Liver (tissue), 8 donors: ENCODE measurements at regions not wholly inside any gene's neighbourhood (a gene's known extent, or its start where the extent isn't known, plus 50 kb on each side); places are given as distances from the start of the nearest gene placed in this dataset.

Experiments used
- DNase-seq: peaks from one replicate; pipeline ENCODE4 v3.0.0-alpha.2; 2017; ENCODE audit warnings: low spot score
- H3K27ac ChIP-seq, 2 donors: one replicate each; pipeline ENCODE4 v1.7.0; 2013; ENCODE audit warnings: inconsistent platforms in 2 of 2, low read length in 2 of 2, control low read depth in 1 of 2, low read depth in 1 of 2, mild to moderate bottlenecking in 1 of 2
- H3K27me3 ChIP-seq, 4 donors: one replicate each; pipeline versions ENCODE4 v1.6.1 to v1.7.0; 2013; ENCODE audit warnings: low read length in 3 of 4, inconsistent platforms in 1 of 4, mild to moderate bottlenecking in 1 of 4, moderate library complexity in 1 of 4; ENCODE audit not compliant: control insufficient read depth in 4 of 4, insufficient read depth in 4 of 4
- H3K36me3 ChIP-seq, 4 donors: one replicate each; pipeline versions ENCODE4 v1.6.1 to v1.7.0; 2013; ENCODE audit warnings: low read length in 3 of 4, mild to moderate bottlenecking in 3 of 4, low read depth in 1 of 4, moderate library complexity in 1 of 4; ENCODE audit not compliant: control insufficient read depth in 4 of 4, insufficient read depth in 3 of 4
- H3K4me1 ChIP-seq, 4 donors: one replicate each; pipeline versions ENCODE4 v1.6.1 to v1.7.0; 2013; ENCODE audit warnings: low read length in 3 of 4, mild to moderate bottlenecking in 3 of 4, moderate library complexity in 1 of 4; ENCODE audit not compliant: control insufficient read depth in 4 of 4, insufficient read depth in 4 of 4
- H3K4me3 ChIP-seq, 3 donors: one replicate each; pipeline versions ENCODE4 v1.6.1 to v1.7.0; 2013; ENCODE audit warnings: low read length in 3 of 3, control low read depth in 1 of 3, low read depth in 1 of 3, mild to moderate bottlenecking in 1 of 3
- H3K9ac ChIP-seq, 2 donors: one replicate each; pipeline ENCODE4 v1.7.0; 2013; ENCODE audit warnings: low read length in 2 of 2, mild to moderate bottlenecking in 2 of 2, moderate library complexity in 2 of 2, control low read depth in 1 of 2, low read depth in 1 of 2
- H3K9me3 ChIP-seq, 4 donors: one replicate each; pipeline versions ENCODE4 v1.6.1 to v1.7.0; 2013; ENCODE audit warnings: low read length in 3 of 4; ENCODE audit not compliant: control insufficient read depth in 4 of 4
- FOXA1 ChIP-seq: IDR thresholded peaks from 2 replicates; pipeline ENCODE4 v1.6.1; 2016; ENCODE audit warnings: antibody characterized with exemption
- GABPA ChIP-seq, 2 donors: IDR thresholded peaks in 1 of 2; conservative IDR thresholded peaks in 1 of 2; 2 replicates each; pipeline ENCODE4 v1.6.1; 2016; ENCODE audit warnings: antibody characterized with exemption in 2 of 2, mild to moderate bottlenecking in 1 of 2, moderate library complexity in 1 of 2
- HNF4A ChIP-seq, 2 donors: conservative IDR thresholded peaks; 2 replicates each; pipeline ENCODE4 v1.6.1; 2016; ENCODE audit warnings: antibody characterized with exemption in 2 of 2, mild to moderate bottlenecking in 2 of 2
- HNF4G ChIP-seq: IDR thresholded peaks from 2 replicates; pipeline ENCODE4 v1.6.1; 2016; ENCODE audit warnings: antibody characterized with exemption
- NR2F2 ChIP-seq: IDR thresholded peaks from 2 replicates; pipeline ENCODE4 v1.6.1; 2016; ENCODE audit warnings: antibody characterized with exemption
- RAD21 ChIP-seq, 2 donors: IDR thresholded peaks; 2 replicates each; pipeline ENCODE4 v1.6.1; 2016; ENCODE audit warnings: antibody characterized with exemption in 2 of 2, mild to moderate bottlenecking in 2 of 2
- RXRA ChIP-seq, 2 donors: IDR thresholded peaks; 2 replicates each; pipeline ENCODE4 v1.6.1; 2017 to 2018; ENCODE audit warnings: antibody characterized with exemption in 2 of 2, mild to moderate bottlenecking in 1 of 2
- SP1 ChIP-seq: IDR thresholded peaks from 2 replicates; pipeline ENCODE4 v1.6.1; 2018; ENCODE audit warnings: antibody characterized with exemption, mild to moderate bottlenecking
- TAF1 ChIP-seq: conservative IDR thresholded peaks from 2 replicates; pipeline ENCODE4 v1.6.1; 2016; ENCODE audit warnings: antibody characterized with exemption, mild to moderate bottlenecking
- YY1 ChIP-seq: IDR thresholded peaks from 2 replicates; pipeline ENCODE4 v1.6.1; 2016; ENCODE audit warnings: antibody characterized with exemption, mild to moderate bottlenecking
- WGBS: extraction: QIAGEN DNeasy Blood & Tissue Kit; methylation state at CpG from one replicate; pipeline ENCODE4 v1.1.7; 2013; 5-methylcytosine and 5-hydroxymethylcytosine counted together
- TF ChIP-seq, protein P1 (sequence below): IDR thresholded peaks from 2 replicates; pipeline ENCODE4 v1.6.1; 2016; ENCODE audit warnings: antibody characterized with exemption
- TF ChIP-seq, protein P2 (sequence below): IDR thresholded peaks from 2 replicates; pipeline ENCODE4 v1.6.1; 2016; ENCODE audit warnings: antibody characterized with exemption
- TF ChIP-seq, protein P3 (sequence below): IDR thresholded peaks from 2 replicates; pipeline ENCODE4 v1.6.1; 2016; ENCODE audit warnings: antibody characterized with exemption, mild to moderate bottlenecking
- TF ChIP-seq, protein P4 (sequence below): IDR thresholded peaks from 2 replicates; pipeline ENCODE4 v1.6.1; 2016; ENCODE audit warnings: antibody characterized with exemption
- TF ChIP-seq, protein P5 (sequence below): fragments of 150-350 bp; IDR thresholded peaks from 2 replicates; pipeline ENCODE4 v1.5.1; 2017; ENCODE audit warnings: improper control_type of control experiment, low read depth, low read length; ENCODE audit not compliant: missing input control
- donor health status: healthy.
- donor health status: healthy.
- donor health status: healthy.
- donor health status: healthy.
- donor health status: healthy.

DNA sequence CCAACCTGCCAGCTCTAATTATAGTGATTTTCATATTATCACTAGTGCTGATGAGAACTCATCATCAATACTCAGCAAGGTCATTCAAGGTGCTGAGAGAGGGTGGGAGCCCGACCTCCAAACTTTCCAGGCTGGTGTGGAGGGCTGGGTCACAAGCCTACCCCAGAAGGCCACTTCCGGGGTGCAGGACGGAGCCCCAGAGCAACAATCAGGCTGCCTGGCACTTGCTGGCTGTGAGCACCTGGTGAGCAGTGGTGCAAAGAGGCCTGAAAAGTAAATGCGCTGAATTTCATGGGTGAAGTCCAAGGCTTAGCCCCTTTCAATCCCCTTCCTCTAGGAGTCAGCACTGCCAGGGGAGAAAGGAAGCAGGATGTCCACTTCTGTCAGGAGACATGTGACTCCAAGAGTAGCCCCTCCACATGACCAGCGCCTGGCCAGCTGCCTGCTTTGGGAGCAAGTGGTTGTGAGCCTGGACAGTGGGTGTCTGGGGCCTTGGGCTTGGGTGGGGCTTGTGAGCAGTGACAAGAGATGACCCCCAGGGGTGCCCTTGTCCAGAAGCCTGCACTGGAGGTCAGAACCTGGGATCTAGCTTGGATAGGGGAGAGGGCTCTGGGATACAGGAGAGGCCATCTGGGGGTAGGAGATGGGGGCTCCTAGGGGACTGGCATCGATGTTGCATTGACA, 165.0 kb upstream of the TLE3 start:
- WGBS = 89% methylated on average over 6 of the region's 6 CpGs
- Histone ChIP-seq H3K4me1 (peaks cover 0 to 6% (median under 1%) of the 10 kb centered on the region in 4 donors), H3K27me3 (no peaks in the 10 kb centered on the region), H3K9ac (no peak overlapping the region), H3K9me3 (no peaks in the 10 kb centered on the region), H3K36me3 (no peaks in the 10 kb centered on the region), H3K4me3 (no peak overlapping the region), H3K27ac (no peak overlapping the region)
- TF ChIP-seq YY1 = no peak
- TF ChIP-seq, protein P1, sequence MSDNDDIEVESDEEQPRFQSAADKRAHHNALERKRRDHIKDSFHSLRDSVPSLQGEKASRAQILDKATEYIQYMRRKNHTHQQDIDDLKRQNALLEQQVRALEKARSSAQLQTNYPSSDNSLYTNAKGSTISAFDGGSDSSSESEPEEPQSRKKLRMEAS = no peak
- TF ChIP-seq NR2F2 = no peak
- TF ChIP-seq GABPA (IDR thresholded peaks at IDR 0.05 in 1 of 2, conservative IDR thresholded peaks at IDR 0.05 in 1 of 2) = no peak
- TF ChIP-seq FOXA1 = no peak
- no peak for TF ChIP-seq RXRA (IDR thresholded peaks at IDR 0.05)
- DNase-seq = no peak

DNA sequence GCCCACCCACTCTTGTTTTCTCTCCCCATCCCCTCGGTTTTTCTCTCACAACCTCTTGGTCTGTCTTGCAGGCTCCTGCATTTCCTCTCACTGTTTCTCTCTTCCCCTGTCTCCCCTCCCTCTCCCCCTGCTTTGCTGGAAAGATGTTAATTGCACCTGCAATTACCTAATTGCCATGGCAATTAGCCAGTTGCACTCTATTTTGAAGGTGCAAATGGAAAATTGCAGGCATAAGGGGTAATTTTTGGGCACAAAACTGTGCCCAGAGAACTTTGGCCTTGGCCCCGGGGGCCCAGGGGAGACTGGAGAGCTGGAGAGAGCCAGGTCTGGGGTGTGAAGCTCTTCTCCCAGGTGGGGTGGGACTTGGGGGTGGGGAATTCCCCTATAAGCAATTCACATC, 164.5 kb upstream of the TLE3 start:
- 90% methylated on average over 2 of the region's 2 CpGs for WGBS
- Histone ChIP-seq H3K9me3 (no peaks in the 10 kb centered on the region), H3K4me3 (no peak overlapping the region), H3K4me1 (peaks cover 0 to 6% (median under 1%) of the 10 kb centered on the region in 4 donors), H3K27ac (no peak overlapping the region), H3K9ac (no peak overlapping the region), H3K36me3 (no peaks in the 10 kb centered on the region), H3K27me3 (no peaks in the 10 kb centered on the region)
- TF ChIP-seq, protein P2, sequence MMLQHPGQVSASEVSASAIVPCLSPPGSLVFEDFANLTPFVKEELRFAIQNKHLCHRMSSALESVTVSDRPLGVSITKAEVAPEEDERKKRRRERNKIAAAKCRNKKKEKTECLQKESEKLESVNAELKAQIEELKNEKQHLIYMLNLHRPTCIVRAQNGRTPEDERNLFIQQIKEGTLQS = no peak
- TF ChIP-seq SP1 (no peak), HNF4A (conservative IDR thresholded peaks at IDR 0.05) (no peak), RAD21 (IDR thresholded peaks at IDR 0.05) (no peak)
- TF ChIP-seq, protein P1 = no peak
- DNase-seq = no peak

DNA sequence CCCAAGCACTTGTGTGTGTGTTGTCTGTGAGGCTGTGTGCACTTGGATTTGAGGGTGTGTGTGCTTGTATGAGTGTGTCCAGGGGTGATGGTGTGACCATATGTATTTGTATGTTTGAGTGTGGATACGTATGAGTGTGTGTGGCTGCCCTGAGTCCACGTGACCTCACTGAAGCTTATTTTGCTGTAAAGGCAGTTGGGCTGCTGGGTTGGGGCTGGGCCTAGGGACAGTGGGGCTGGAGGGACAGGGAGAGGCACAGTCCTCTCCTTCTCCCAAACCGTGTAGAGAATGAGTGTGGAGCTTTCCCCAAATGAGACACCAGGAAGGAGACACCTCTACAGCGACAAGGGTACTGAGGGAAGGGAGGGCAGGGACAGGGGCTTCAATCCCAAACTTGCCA, 163.4 kb upstream of the TLE3 start:
- Histone ChIP-seq H3K4me1 (peaks cover 0 to 3% (median under 1%) of the 10 kb centered on the region in 4 donors), H3K36me3 (no peaks in the 10 kb centered on the region), H3K27ac (no peak overlapping the region), H3K27me3 (no peaks in the 10 kb centered on the region), H3K4me3 (no peak overlapping the region), H3K9ac (no peak overlapping the region), H3K9me3 (no peaks in the 10 kb centered on the region)
- 96% methylated on average over 4 of the region's 4 CpGs for WGBS
- no peak for DNase-seq
- TF ChIP-seq GABPA (IDR thresholded peaks at IDR 0.05 in 1 of 2, conservative IDR thresholded peaks at IDR 0.05 in 1 of 2) (no peak), TAF1 (no peak), HNF4G (no peak), SP1 (no peak), HNF4A (conservative IDR thresholded peaks at IDR 0.05) (no peak), FOXA1 (no peak), YY1 (no peak)
- TF ChIP-seq, protein P1 = no peak
- TF ChIP-seq, protein P3, sequence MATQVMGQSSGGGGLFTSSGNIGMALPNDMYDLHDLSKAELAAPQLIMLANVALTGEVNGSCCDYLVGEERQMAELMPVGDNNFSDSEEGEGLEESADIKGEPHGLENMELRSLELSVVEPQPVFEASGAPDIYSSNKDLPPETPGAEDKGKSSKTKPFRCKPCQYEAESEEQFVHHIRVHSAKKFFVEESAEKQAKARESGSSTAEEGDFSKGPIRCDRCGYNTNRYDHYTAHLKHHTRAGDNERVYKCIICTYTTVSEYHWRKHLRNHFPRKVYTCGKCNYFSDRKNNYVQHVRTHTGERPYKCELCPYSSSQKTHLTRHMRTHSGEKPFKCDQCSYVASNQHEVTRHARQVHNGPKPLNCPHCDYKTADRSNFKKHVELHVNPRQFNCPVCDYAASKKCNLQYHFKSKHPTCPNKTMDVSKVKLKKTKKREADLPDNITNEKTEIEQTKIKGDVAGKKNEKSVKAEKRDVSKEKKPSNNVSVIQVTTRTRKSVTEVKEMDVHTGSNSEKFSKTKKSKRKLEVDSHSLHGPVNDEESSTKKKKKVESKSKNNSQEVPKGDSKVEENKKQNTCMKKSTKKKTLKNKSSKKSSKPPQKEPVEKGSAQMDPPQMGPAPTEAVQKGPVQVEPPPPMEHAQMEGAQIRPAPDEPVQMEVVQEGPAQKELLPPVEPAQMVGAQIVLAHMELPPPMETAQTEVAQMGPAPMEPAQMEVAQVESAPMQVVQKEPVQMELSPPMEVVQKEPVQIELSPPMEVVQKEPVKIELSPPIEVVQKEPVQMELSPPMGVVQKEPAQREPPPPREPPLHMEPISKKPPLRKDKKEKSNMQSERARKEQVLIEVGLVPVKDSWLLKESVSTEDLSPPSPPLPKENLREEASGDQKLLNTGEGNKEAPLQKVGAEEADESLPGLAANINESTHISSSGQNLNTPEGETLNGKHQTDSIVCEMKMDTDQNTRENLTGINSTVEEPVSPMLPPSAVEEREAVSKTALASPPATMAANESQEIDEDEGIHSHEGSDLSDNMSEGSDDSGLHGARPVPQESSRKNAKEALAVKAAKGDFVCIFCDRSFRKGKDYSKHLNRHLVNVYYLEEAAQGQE = no peak
- TF ChIP-seq, protein P4, sequence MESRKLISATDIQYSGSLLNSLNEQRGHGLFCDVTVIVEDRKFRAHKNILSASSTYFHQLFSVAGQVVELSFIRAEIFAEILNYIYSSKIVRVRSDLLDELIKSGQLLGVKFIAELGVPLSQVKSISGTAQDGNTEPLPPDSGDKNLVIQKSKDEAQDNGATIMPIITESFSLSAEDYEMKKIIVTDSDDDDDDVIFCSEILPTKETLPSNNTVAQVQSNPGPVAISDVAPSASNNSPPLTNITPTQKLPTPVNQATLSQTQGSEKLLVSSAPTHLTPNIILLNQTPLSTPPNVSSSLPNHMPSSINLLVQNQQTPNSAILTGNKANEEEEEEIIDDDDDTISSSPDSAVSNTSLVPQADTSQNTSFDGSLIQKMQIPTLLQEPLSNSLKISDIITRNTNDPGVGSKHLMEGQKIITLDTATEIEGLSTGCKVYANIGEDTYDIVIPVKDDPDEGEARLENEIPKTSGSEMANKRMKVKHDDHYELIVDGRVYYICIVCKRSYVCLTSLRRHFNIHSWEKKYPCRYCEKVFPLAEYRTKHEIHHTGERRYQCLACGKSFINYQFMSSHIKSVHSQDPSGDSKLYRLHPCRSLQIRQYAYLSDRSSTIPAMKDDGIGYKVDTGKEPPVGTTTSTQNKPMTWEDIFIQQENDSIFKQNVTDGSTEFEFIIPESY = no peak
- TF ChIP-seq, protein P5, sequence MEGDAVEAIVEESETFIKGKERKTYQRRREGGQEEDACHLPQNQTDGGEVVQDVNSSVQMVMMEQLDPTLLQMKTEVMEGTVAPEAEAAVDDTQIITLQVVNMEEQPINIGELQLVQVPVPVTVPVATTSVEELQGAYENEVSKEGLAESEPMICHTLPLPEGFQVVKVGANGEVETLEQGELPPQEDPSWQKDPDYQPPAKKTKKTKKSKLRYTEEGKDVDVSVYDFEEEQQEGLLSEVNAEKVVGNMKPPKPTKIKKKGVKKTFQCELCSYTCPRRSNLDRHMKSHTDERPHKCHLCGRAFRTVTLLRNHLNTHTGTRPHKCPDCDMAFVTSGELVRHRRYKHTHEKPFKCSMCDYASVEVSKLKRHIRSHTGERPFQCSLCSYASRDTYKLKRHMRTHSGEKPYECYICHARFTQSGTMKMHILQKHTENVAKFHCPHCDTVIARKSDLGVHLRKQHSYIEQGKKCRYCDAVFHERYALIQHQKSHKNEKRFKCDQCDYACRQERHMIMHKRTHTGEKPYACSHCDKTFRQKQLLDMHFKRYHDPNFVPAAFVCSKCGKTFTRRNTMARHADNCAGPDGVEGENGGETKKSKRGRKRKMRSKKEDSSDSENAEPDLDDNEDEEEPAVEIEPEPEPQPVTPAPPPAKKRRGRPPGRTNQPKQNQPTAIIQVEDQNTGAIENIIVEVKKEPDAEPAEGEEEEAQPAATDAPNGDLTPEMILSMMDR = no peak
